CD4-positive, alpha-beta T cell treated with Interleukin-17A for 1 hour (primary cell): ENCODE measurements at regions not wholly inside any gene's neighbourhood (a gene's known extent, or its start where the extent isn't known, plus 50 kb on each side); places are given as distances from the start of the nearest gene placed in this dataset.

Source experiments
- DNase-seq: peaks from one replicate; pipeline ENCODE4 v3.0.0-alpha.2; 2020

DNA sequence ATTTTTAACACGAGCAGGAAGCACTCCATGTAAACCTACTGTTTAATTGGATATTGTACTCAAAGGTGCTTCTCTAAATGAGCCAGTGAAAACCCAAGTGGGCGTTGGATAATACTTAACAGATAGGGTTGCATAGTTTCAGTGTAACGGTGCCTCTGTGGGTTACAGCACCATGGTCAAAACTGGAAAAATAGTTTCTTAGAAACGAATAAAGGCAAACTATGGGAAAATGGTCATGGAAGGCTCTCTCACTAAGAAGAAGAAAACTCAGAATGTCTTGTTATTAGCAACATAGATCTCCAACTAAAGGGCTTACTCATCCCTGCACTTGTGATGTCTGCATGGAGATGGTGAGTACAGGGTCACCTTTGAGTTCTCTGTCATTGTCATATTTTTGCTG is 59.1 kb upstream of the NEDD9 start:
- no peak for DNase-seq

DNA sequence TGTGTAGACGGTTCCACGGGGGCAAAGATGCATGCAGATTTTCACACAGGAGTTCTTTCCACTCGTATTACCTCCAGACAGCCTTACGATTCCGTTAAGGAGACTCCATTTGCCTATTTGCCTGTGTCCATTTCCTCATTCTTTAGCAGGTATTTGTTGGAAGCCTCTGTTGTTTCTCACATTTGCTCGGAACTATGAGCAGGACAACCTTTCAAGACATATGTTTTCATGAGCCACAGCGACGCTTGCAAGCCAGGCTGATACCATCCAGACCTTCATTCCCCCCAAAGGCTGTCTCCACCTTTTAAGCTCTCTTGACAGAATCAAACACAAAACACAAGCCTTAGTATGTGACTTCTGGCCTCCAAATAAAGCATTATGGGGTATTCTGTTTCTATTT is 57.6 kb upstream of the NEDD9 start:
- DNase-seq, result no peak

DNA sequence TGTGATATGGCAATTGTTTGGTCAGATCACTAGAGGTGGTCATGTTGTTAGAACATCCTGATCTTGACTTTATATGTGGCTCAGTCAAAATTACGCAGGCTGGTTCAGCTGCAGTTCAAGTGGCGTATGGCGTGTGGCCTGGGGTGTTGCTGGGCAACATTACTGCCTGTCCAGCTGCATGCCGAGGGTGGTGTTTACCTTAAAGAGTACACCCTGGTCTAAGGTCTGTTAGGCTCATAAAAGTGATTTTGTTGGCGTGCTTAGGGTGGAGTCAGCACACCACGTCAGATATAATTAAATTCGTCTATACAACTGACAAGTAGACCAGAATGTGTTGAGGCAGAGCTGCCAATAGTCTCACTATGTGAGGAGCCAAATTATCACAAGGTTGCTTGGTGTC is 55.6 kb upstream of the NEDD9 start:
- no peak for DNase-seq

DNA sequence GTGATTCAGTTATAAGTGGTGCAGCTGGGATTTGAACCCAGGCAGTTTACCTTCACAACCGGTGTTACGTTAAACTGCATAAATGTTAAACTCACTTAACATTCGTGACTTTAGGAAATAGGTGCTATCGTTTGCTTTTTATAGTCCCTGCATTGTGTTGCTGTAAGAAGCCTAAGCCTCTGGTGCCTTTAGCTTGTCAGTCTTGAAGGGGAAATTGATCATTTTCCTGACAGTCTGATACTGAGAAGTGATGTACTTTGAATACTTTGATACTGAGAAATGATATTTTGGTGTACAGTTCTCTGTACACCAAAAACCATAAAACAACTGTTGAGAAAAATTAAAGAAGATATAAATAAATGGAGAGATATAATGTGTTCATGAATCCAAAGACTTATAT is 52.5 kb upstream of the NEDD9 start:
- DNase-seq, result no peak

DNA sequence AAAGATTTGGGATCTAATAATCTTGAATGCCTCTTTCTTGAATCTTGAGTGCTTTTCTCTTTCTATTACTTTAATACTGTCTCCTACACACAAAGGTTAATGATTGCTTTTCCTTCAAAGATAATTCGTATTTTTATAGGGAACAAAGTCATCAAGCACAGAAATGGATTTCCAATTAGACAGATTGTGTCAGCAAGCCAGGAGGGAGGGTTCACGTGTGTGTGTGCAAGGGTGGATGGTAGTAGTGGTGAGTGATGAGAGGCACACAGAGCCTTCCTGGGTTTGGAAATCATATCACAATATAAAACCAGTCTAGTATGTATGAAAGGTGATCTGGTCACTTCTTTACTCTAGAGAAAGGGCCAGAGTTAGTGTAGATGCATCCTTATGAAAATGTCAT is 51.2 kb upstream of the NEDD9 start:
- no peak for DNase-seq

DNA sequence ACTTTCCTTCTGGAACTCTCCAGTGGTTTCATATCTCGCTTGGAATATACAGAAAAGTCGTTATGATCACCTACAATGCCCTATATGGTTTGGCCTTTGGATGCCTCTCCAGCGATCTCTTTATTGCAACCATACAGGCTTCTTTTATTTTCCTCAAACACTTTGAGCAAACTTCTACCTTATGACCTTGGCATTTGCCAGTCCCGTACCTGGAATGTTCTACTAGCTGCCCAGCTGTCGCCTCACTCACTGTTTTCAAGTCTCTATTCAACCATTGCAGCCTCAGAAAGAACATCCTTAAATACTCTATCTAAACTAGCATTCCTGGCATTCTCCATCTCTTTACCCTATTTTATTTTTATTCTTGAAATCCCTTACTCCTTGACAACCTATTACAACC is 50.4 kb upstream of the NEDD9 start:
- DNase-seq, result no peak
